ENCODE measurements at regions not wholly inside any gene's neighbourhood (a gene's known extent, or its start where the extent isn't known, plus 50 kb on each side); places are given as distances from the start of the nearest gene placed in this dataset.

DNA sequence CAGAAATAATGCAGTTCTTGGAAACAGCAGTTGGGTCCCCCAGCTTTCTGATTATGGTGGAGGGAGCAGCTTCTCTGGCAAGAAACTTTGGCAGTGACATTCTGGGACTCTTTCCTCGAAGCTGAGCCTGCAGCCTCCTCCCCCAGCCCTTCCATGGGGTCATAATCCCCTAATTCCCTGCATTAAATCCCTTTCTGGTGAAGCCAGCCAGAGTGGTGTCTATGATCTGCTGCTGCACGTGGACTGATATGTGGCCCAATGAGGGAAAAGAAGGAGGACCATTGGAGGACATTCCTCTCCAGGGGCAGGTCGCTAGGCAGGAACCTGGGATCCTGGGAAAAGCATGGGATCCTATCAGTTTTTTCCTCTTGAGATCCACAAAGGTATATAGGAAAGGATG is 470.5 kb downstream of the RPS24 start:
- no peak for DNase-seq

DNA sequence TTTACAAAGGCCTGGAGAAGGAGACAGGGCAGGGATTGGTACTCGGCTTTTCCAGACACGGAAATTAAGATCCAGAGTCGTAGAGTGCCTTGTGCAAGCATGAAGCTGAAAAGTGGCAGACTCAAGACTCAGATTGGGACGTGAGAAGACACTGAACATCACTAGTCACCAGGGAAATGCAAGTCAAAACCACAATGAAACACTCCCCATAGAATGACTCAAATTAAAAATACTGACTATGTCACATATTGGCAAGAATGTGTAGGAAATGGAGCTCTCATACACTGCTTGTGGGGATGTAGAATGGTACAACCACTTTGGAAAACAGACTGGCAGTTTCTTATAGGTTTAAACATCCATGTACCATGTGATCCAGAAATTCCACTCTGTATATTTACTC is 472.0 kb downstream of the RPS24 start:
- DNase-seq = no peak

DNA sequence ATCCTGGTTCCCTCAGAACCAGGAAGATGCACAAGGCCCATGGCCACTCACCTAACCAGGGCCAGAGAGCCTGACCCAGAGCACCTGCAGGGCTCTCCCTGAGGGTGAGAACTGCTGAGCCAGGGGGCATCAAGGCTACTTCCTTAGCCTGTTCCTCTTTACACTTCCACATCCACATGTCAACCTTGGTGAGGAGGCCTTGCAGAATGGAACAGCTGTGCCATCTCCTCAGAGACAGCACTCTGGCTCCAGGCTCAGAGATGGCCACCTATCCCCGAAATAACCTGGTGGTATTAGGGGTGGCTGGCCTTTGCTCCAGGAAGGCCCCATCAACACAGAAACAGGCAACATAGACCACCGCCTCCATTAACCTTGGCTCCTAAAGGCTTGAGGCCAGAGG is 473.0 kb downstream of the RPS24 start:
- DNase-seq = no peak

DNA sequence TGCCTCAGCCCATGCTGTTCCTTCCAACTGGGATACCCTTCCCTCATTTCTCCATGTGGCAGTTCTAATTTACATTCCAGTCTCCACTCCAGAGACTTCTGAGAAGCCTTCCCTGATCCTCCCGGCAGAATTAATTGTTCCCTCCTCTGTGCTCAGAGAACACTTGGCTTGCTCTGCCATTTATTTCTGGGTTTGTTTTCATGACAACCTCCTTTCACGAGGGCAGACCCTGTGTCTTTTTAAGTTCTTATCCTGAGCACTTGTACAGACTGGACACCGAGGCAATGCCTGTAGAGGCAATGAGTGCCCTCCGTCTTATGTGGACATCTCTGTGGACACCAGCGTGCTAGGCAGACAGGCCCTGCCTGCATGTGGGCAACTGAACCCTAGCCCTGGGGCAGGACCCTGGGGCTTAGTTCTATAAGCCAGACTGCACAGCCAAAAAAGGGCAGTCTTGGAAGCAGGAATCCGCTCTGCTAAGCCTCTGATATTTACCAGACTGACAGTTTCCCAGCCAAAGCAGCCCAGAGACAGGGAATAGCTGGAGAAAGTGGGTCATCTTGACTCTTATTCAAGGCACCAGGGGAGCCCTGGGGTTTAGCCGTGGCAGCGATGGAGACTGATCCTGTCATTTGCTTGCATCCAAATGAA is 474.0 kb downstream of the RPS24 start:
- no peak for DNase-seq

DNA sequence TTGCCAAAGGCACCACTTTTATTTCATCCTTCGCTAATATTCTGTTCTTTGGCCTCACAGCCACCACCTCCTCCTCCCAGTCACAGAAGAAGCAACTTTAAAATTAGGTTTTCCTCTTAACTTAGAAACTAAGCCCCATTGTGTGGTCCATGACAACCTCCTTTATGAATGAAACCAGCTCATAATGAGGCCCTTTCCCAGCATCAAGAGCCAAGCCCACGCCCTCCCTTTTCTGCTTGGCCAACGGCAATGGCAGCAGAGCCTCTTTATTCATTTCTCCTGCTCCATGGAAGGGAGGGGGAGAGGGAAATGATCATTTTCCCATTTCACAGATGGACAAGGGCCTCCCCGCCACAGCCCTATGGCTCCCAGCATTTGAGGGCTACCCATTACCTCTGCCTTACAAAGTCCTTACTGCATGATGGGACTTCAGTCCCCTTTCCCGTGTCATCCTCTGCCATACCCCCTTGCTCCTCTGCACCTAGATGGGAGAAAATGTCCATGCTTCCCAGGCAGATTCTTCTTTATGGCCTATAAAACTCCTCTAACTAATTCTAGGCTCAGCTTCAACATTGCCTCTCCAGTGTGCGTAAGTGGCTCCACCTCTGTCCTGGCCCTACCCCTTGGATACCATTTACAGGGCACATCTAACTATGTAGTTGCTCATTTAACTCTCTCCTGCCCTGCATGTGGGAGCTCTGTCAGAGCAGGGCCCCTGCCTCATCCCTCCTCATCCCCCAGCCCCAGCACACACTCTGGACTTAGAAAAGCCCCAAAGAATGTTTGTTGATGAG is 475.5 kb downstream of the RPS24 start:
- DNase-seq = no peak

DNA sequence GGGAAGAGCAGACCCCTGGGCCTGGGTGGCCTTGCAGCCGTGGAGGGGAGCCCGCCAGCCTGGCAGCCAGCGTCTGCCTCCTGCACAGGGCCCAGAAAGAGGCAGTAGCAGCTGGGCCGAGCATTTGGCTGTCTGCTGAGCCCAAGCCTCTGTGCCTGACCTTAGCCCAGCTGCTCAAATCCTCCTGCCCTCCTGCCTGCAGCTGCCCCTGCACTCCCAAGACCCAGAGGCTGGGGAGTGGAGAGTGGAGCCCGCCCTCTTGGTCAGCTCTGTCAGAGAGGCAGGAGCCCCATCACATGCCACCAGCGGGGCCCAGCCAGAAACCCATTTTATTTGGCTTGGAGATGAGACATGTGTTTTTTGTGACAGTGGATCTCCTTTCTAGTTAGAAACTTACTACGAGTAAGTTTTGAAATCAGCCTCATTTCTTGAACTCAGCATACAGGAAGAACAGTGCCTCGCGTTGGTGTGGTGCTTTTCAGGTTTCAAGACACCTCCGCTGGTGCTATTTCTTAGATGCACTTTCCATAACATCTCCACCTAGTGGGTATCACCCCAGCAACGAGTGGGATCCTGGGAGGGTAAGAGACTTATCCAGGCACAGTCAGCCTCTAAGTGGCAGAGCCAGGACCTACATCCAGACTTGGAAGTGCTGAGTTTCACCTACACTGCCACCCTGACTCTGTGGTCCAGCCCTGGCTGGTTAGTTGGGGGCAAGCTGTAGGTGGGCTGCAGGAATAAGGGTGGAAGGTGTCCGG is 477.1 kb downstream of the RPS24 start:
- no peak for DNase-seq

DNA sequence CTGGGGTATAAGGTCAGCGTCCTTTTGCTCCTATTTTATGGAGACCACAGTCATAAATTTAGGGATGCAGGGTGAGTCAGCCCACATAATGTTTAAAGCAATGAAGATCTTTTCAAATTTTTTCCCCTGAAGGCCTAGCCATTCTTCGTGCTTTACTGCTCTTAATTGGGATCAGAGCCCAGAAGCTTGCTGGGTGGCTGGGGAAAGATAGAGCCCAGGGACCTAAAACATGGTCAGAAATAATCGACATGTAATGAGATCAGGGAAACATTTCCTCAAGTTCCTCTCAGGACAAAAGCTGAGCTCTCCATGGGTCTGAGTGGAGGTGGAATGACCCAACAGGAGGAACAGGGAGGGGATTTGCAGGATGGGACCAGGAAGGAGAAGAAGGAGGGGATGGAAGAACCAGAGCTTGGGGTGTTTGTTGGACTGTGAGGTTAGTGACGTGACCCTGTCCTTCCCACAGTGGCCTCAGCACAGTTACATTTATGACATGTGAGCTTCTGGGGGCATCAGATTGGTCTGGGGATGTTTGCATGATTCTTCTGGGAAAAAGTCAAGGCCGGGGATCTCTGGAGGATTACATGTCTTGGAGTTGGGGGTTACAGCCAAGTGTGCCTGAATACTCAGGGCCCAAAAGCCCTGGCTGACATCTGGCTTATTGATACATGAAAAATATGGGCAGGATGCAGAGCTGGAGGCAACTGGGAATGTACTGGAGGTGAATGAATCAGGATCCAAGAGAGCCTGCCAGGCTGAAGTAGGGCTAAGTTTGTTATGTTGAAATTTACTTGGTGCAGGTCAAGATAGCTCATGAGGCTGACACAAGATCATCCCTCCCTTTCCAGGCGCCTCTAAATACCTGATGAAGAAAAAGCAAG is 477.9 kb downstream of the RPS24 start:
- no peak for DNase-seq

DNA sequence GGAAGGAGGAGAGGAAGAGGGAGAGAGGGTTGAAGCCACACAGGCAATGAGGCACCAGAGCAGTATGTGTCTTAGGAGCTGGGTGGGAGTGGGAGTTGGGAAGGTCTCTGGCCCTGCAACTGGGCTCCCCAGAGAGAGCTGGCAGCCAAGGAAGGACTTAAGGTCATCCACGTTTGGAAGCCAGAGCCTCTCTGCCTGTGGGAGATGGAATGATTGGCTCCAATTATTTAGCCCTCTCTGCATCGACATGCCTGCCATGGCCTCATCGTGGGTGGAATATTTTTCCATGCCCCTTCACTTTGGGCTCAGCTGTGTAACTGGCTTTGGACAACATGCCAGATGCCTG is 478.5 kb downstream of the RPS24 start:
- no peak for DNase-seq

DNA sequence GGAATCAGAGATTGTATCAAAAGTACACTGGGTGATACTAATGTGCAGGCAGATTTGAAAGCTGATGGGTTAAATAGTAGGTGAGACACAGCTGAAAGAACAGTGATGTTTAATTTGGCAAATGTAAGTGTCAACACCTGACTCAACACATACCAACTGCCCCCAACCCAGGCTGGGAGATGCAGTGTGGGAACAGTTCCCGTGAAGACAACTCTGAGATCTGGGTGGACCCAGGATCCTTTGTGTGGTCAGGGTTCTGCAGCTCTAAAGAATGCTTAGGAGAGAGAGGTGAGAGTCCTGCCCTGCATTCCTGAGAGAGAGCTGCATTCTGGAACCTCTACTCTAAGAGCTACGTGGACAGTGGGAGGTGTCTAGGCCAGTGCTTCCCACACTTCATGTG is 479.7 kb downstream of the RPS24 start:
- no peak for DNase-seq

DNA sequence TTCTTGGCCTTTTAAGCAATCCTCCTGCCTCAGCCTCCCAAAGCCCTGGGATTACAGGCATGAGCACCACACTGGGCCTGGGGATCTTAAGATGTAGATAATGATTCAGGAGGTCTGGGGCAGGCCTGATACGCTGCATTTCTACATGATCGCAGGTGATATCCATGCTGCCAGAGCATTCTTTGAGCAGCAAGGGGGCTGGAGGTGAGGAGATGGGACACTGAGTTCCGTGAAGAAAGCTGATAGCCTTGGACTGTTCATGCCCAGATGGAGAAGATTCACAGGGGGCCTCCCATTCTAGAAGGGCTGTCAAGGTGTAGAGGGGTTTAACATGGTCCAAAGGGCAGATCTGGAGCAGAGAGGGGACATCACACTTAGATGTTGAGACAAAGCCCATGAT is 480.3 kb downstream of the RPS24 start:
- DNase-seq = no peak

DNA sequence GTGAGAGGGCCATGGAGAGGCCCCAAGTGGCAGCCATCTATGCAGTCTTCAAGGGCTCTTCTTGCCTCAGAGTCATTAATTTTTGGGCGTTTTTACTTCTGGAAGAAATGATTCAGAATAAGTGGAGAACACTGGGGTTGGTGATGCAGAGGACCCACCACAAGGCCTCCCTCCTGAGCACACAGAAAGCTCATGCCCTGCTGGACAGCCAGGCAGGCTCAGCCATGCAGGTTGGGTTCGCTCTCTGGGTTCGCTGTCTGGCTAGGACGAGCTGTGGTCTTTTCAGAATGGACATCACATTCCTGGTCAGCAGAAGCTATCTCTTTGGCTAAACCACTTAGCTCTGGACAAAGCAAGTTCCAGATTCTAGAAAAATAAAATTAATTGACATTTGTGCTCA is 480.8 kb downstream of the RPS24 start:
- no peak for DNase-seq

DNA sequence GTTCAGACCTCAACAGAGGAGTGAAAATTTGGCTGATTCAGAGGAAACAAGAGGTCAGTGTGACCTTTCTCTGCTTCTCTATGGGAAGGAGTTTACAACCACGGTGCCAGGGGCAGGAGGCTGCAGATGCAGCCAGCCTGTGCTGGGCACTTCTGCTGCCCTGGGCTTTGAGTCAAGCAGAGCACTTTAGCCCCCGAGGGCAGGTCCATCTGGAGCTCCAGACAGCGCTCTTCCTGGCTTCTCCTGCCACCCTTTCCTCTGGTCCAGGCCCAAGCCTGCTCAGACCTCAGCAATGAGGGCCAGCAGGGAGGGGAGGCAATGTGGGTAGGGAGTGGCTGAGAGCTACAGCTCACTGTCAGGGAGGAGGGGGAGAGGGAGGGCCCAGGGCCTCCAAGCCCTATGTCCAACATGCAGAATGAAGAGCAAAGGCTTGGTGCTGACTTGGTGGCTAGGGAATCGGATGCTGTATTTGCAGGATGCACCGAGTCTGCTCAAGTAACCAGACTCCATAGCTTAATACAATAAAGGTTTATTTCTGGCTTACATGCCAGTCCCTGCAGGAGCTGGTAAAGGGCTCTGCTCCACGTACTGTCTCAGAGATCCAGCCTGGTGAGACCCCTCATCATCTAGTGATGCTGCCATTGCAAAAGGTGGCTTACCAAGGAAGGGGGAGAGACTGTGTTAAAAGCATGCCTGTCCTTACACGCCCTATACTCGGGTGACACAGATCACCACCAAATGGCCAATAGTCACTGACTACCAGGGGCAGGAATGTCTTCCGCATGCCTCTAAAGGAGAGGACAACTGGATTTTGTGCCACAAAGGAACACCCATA is 481.6 kb downstream of the RPS24 start:
- no peak for DNase-seq

DNA sequence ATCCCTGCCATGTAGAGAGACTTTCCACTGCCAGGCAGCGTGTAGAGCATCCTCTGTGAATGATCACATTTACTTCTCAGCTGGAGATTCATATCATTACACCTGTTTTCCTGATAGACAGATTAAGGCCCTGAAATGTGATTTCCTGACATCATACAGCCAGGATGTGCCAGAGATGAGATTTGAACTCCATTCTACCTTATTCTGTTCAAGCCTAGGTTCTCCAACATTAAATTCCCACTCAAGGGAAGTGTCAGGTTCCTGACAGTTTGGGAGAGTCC is 482.1 kb downstream of the RPS24 start:
- DNase-seq = no peak

DNA sequence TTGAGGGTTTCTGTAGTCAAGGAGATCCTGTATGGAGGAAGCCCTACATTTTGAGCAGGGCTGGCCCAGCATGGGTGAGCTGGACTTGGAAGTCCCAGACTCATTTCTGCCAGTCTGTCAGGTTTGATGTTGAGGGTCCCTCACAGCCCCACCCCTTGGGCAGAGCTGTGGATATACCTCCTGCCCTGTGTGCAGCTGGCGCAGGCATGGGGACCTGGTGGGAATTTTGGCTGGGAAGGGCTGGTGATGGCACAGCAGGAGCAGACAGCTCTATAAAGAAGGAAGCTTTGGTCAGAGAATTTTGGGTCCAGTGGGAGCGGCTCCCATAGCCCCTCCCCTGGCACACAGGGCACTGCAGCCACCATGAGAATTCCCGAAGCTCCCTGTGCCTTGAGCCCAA is 482.6 kb downstream of the RPS24 start:
- DNase-seq = no peak

DNA sequence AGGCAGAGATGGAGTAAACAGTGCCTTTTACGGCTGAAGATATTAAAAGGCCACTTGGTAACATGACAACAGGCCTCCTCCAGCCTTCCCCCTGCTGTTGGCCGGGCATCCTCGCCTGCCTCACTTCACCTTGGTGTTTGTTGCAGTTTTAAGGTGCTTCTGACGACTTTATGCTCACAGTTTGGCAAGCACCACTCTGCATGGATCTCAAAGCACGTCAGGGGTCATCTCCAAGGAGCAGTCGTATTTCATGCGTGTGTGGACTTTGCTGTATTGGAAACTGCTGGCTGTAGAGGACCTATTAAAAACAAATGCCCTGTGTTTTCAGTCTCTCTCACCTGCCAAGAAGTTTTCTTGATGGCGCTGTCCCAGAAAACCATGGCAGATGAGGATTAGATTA is 483.1 kb downstream of the RPS24 start:
- no peak for DNase-seq

DNA sequence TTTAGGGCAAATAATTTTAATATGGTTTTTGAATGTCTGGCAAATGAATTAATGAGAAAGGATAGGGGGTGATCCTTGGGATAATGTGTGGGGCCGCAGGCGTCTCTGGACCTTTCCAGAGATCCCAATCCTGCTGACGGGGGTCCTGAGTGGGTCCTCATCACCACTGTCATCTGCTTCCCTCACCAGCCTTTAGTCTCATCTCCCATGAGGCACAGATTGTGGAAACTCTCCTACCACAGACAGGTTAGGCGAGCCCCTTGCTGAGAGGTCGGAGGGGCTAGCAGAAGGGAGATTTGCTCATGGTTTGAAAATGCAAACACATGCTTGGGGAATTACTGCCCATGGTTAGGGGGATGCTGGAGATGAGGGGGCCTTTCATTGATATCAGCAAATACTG is 484.6 kb downstream of the RPS24 start:
- DNase-seq = no peak

DNA sequence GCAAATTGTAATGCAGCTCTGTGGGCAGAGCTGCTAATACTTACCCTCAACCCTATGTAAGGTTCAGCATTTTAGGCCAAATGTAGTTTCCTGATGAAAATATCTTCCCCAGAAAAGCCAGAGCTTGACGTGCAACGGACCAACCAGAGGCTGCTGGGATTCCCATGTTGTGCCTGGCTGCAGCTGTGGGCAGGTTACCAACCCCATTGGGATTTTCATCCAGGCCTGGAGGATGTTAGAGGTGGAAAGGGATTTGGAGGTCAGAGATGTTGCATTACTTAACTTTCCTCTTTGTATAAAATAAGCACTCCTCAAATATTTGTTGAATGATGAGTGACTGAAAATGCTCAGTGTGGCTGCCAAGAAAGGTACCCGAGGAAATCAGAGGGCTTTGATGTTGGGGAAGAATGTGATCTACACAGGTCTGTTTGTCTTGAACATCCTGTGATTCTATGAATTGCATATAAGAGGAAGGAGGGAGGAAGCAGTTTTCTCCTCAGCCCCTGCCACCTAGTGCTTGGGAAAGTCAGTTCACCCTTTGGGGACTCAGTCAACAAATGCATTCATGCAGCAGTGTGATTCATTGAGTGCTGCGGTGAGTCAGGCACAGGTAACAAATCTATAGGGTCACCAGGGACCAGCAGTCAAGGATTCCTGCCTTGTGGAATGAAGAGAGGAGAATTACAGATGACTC is 487.2 kb downstream of the RPS24 start:
- DNase-seq = no peak

DNA sequence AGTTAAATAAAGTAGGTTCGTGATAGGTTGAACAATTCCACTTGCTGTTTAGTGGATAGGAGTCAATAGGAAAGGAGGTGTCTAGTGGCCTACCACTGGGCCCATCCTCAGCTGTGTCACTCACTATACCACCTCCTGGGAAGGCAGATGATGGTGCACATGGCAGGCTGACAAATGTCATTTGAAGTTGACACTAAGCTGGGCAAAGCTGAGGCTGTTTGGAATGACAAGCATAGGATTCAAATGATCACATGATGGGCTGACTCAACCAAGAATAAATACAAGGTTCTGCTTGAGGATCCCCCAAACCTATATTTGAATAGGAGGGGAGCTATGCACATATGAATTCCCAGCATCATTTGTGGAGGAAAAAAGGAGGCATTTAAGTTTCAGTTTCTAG is 489.8 kb downstream of the RPS24 start:
- no peak for DNase-seq

DNA sequence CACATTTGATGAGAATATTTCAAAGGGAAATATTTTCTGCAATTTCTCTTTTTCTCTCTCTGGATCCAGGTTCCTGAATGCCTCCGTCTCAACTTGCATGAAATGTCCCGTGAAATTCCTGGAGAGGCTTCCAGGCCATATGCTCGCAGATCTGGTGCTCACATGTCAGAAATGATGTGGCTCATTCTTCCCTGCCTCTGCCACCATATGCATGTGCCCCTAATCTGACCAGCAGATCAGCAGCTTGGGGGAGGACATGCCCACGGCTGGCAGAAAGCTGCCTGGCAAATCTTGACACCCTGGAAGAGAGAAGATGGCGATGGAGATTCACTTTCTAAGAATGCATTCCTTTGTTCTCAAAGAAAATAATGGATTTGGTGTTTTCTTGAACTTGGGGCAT is 490.7 kb downstream of the RPS24 start:
- DNase-seq = no peak

DNA sequence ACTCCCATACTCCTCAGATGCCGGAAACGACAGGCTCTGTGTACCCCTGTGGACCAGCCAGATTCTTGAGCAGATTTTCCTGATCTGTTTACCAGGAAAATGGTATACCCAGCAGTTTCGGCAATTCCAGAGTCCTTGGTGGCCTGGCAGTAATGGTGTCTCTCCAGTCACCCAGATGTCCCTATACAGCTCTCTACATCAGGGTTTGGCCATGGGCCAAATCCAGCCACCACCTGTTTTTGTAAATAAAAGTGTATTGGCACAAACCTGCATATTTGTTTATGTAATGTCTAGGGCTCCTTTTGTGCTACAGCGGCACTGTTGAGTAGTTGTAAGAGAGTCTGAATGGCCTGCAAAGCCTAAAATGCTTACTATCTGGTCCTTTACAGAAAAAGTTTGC is 491.3 kb downstream of the RPS24 start:
- no peak for DNase-seq

DNA sequence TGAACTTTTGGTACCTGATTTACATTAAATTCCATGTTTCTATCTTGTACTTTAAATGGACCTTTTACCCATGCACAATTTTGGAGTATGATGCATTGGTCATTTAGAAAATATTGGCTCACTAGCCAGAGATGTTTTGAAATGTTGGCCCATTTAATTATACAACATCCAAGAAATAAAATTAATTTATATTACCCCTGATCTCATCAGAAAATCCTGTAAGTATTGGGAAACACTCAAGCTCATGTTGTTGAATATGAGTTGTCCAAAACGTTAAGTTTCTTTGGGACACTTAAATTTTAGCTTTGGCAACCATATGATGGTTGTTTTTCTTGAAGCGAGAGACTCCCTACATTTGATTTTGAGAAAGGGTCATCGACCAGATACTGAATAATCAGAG is 492.7 kb downstream of the RPS24 start:
- DNase-seq = no peak

DNA sequence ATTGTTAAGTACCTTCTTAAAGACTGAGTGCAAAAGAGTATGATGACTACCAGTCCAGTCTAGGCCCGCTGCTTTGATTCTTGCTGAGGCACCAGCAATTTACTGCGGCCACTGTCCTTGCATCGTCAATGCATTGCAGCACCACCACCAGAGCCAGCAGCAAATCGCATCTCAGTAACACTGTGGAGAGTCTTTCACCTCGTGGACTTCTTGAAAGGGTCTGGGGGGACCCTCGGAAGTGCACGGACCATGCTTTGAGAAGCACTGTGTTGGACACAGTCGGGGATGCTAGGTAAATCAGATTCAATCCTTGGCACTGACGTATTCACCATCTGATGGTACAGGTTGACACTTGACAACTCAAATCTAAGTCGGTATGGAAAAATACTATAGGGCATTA is 493.6 kb downstream of the RPS24 start:
- no peak for DNase-seq
